ENCODE measurements at regions not wholly inside any gene's neighbourhood (a gene's known extent, or its start where the extent isn't known, plus 50 kb on each side); places are given as distances from the start of the nearest gene placed in this dataset.

DNA sequence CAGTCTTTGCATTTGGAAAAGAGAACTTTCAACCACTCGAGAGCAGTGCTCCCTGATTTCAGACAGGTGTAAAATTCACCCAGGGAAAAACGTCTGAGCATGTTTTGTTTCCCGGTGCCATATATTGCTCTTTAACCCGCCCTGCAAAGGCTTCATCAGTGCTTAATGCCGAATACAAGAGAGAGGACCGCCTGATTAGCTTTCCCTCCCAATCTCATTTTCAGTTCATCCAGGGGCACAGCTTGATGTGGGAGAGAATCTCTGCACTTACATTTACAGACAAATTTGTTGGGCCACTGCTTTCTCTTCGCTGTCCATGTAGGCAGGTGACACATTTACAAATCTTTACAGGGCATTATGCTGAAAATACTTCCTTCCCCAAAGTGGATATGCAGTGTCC lies 499.1 kb downstream of the LIG4 start:
- Histone ChIP-seq H4K20me1 (ENCODE audit: insufficient read depth) (no peaks in the 10 kb centered on the region; the same call in 1 of the 2 replicates), H2AFZ (no peak overlapping the region), H3K4me2 (no peak overlapping the region), H3K79me2 (ENCODE audit: low read depth) (no peaks in the 10 kb centered on the region), H3K27me3 (ENCODE audit: insufficient read depth, low read depth) (no peaks in the 10 kb centered on the region), H3K9me3 (ENCODE audit: insufficient read depth, low read depth) (no peaks in the 10 kb centered on the region), H3K36me3 (ENCODE audit: low read depth) (no peaks in the 10 kb centered on the region), H3K4me3 (no peak overlapping the region), H3K4me1 (replicated peaks; ENCODE audit: insufficient read depth) (no peaks in the 10 kb centered on the region), H3F3A (ENCODE audit: insufficient read depth, low read depth) (no peaks in the 10 kb centered on the region), H3K27ac (no peak overlapping the region), H3K9me2 (ENCODE audit: insufficient read depth) (no peaks in the 10 kb centered on the region)
- no peak for TF ChIP-seq CTCF (conservative IDR thresholded peaks at IDR 0.05)
- TF ChIP-seq EZH2 (IDR thresholded peaks at IDR 0.05; ENCODE audit: low read depth), result no peak
- no peak for DNase-seq
- no TSS peak for BruUV-seq (replicated peaks)
- ChIA-PET CTCF (no interaction called here), POLR2A (ENCODE audit: unreplicated experiment) (no interaction called here)
- intact Hi-C loops (cut with micrococcal nuclease; ENCODE audit: unreplicated experiment), result no loop called here

DNA sequence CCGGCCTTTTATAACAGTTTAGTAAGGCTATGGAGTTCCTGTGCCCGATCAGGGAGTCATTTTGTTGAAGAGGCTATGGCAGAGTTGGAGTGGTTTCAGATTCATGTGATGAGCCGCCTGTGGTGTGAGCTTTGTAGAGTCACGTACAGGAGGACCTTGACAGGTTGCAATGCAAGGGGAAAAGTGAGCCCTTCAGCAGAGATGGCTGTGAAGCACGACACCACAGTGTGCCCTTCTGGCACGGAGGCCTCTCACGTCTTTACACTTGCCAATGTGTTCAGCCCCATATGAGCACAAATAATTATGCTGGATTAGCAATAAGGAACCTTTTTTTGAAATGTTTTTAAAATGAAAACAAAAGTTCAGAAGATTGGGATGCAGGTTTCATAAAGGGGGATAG lies 499.8 kb downstream of the LIG4 start:
- ChIA-PET CTCF (no interaction called here), POLR2A (ENCODE audit: unreplicated experiment) (no interaction called here)
- Histone ChIP-seq H3K4me1 (replicated peaks; ENCODE audit: insufficient read depth) (no peaks in the 10 kb centered on the region), H2AFZ (no peak overlapping the region), H3K9me2 (ENCODE audit: insufficient read depth) (no peaks in the 10 kb centered on the region), H3K79me2 (ENCODE audit: low read depth) (no peaks in the 10 kb centered on the region), H3F3A (ENCODE audit: insufficient read depth, low read depth) (no peaks in the 10 kb centered on the region), H4K20me1 (ENCODE audit: insufficient read depth) (no peaks in the 10 kb centered on the region; the same call in 1 of the 2 replicates), H3K9me3 (ENCODE audit: insufficient read depth, low read depth) (no peaks in the 10 kb centered on the region), H3K4me2 (no peak overlapping the region), H3K4me3 (no peak overlapping the region), H3K36me3 (ENCODE audit: low read depth) (no peaks in the 10 kb centered on the region), H3K27ac (no peak overlapping the region), H3K27me3 (ENCODE audit: insufficient read depth, low read depth) (no peaks in the 10 kb centered on the region)
- DNase-seq, result no peak
- intact Hi-C loops (cut with micrococcal nuclease; ENCODE audit: unreplicated experiment), result no loop called here
- no TSS peak for BruUV-seq (replicated peaks)
- no peak for TF ChIP-seq EZH2 (IDR thresholded peaks at IDR 0.05; ENCODE audit: low read depth)
- no peak for TF ChIP-seq CTCF (conservative IDR thresholded peaks at IDR 0.05)

DNA sequence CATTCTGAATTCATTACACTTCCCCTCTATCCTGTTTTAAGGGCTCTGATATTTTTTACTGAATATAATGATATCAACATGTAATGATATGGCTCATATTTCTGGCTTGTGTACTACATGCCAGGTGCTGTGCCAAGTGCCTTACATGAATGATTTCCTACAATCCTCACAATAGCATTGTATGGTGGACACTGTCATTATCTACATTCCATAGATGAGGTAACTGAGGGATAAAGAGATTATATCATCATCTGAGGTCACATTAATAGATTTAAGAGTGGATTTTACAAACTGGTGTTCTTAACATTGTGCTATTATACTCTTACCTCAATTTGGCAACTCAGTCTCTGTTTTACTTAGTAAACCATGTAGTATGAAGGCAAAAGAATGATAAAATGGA lies 502.0 kb downstream of the LIG4 start:
- DNase-seq, result no peak
- H3K4me2 ChIP-seq, result no peak overlapping the region
- H2AFZ ChIP-seq, result no peak overlapping the region
- ChIA-PET CTCF (no interaction called here), POLR2A (ENCODE audit: unreplicated experiment) (no interaction called here)
- BruUV-seq (replicated peaks), result no TSS peak
- H3F3A ChIP-seq (ENCODE audit: insufficient read depth, low read depth), result no peaks in the 10 kb centered on the region
- no peak overlapping the region for H3K4me3 ChIP-seq
- H3K9me3 ChIP-seq (ENCODE audit: insufficient read depth, low read depth), result no peaks in the 10 kb centered on the region
- H3K9me2 ChIP-seq (ENCODE audit: insufficient read depth), result no peaks in the 10 kb centered on the region
- H4K20me1 ChIP-seq (ENCODE audit: insufficient read depth), result peaks cover 4% of the 10 kb centered on the region; the same call in 1 of the 2 replicates
- no peaks in the 10 kb centered on the region for H3K79me2 ChIP-seq (ENCODE audit: low read depth)
- TF ChIP-seq EZH2 (IDR thresholded peaks at IDR 0.05; ENCODE audit: low read depth) (no peak), CTCF (conservative IDR thresholded peaks at IDR 0.05) (no peak)
- intact Hi-C loops (cut with micrococcal nuclease; ENCODE audit: unreplicated experiment), result no loop called here
- H3K27ac ChIP-seq, result no peak overlapping the region
- no peaks in the 10 kb centered on the region for H3K27me3 ChIP-seq (ENCODE audit: insufficient read depth, low read depth)
- no peaks in the 10 kb centered on the region for H3K4me1 ChIP-seq (replicated peaks; ENCODE audit: insufficient read depth)
- no peaks in the 10 kb centered on the region for H3K36me3 ChIP-seq (ENCODE audit: low read depth)
